ENCODE measurements at regions not wholly inside any gene's neighbourhood (a gene's known extent, or its start where the extent isn't known, plus 50 kb on each side); places are given as distances from the start of the nearest gene placed in this dataset.

DNA sequence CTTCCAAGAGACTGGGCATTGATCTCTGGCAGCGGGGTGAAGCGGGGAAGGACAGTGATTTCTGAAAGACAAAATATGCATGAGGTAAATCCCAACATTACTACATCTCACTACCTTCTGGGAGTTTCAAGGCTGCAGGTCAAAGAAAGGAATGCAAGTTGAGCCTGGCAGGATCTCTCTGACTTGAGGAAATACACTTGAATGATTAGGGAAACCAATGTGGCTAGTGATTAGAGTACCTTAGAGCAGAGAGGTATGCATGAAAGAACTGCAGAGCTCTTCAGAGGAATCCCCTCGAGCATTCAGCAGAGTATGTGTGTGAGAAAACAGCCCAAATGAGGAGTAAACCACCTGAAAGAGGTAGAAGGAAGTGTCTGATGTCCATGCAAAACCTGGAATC is 2874.1 kb upstream of the PCDH20 start:
- no peak for ATAC-seq
- no peak for TF ChIP-seq SNAI2 (CRISPR knock-in tag; IDR thresholded peaks at IDR 0.05)
- TF ChIP-seq ESRRG (CRISPR knock-in tag; IDR thresholded peaks at IDR 0.05), result no peak
- TF ChIP-seq ISL1 (CRISPR knock-in tag; IDR thresholded peaks at IDR 0.05), result no peak
- TF ChIP-seq ZNF565 (CRISPR knock-in tag; conservative IDR thresholded peaks at IDR 0.05; ENCODE audit: low read depth), result no peak
- TF ChIP-seq ZNF8 (CRISPR knock-in tag; IDR thresholded peaks at IDR 0.05), result no peak
- TF ChIP-seq PPARA (CRISPR knock-in tag; IDR thresholded peaks at IDR 0.05; ENCODE audit: borderline replicate concordance), result no peak
- no peak for TF ChIP-seq ZFP3 (CRISPR knock-in tag; IDR thresholded peaks at IDR 0.05)
- TF ChIP-seq BACH2 (CRISPR knock-in tag; IDR thresholded peaks at IDR 0.05; ENCODE audit: borderline replicate concordance), result no peak
- no peak for TF ChIP-seq ARNTL (CRISPR knock-in tag; IDR thresholded peaks at IDR 0.05; ENCODE audit: borderline replicate concordance, low read depth)
- no peak for TF ChIP-seq GLIS3 (CRISPR knock-in tag; IDR thresholded peaks at IDR 0.05)
- TF ChIP-seq, protein P1, sequence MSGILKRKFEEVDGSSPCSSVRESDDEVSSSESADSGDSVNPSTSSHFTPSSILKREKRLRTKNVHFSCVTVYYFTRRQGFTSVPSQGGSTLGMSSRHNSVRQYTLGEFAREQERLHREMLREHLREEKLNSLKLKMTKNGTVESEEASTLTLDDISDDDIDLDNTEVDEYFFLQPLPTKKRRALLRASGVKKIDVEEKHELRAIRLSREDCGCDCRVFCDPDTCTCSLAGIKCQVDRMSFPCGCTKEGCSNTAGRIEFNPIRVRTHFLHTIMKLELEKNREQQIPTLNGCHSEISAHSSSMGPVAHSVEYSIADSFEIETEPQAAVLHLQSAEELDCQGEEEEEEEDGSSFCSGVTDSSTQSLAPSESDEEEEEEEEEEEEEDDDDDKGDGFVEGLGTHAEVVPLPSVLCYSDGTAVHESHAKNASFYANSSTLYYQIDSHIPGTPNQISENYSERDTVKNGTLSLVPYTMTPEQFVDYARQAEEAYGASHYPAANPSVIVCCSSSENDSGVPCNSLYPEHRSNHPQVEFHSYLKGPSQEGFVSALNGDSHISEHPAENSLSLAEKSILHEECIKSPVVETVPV (CRISPR knock-in tag; IDR thresholded peaks at IDR 0.05), result no peak
- no peak for TF ChIP-seq TCF4 (CRISPR knock-in tag; IDR thresholded peaks at IDR 0.05; ENCODE audit: borderline replicate concordance)

DNA sequence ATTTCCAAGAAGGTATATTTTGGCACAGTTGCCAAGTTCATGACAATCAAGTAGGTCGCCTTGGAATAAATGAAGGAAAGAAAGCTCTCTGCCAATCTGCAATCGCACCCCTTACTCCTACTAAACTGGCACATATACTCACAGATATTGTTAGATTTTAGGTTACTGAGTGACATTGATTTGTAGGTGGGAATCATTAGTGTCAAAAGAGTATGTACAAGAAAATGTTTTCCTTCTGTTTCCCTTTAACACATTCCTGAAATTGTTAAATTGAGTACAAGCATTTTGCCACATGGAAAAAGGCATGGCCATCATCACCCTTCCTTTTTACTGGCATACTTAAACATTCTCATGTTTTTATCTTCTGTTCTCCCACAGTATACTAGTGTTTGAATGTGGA is 2868.3 kb upstream of the PCDH20 start:
- no peak for ATAC-seq

GRCh38 chr13:64278493-64278892 is 2862.8 kb upstream of the PCDH20 start:
- no peak for TF ChIP-seq ESRRG (CRISPR knock-in tag; IDR thresholded peaks at IDR 0.05)
- no peak for TF ChIP-seq TOX (CRISPR knock-in tag; IDR thresholded peaks at IDR 0.05; ENCODE audit: borderline replicate concordance)
- no peak for TF ChIP-seq CSDC2 (CRISPR knock-in tag; IDR thresholded peaks at IDR 0.05)
- TF ChIP-seq SNAI2 (CRISPR knock-in tag; IDR thresholded peaks at IDR 0.05), result no peak
- no peak for TF ChIP-seq ZNF565 (CRISPR knock-in tag; conservative IDR thresholded peaks at IDR 0.05; ENCODE audit: low read depth)
- TF ChIP-seq, protein P1 (CRISPR knock-in tag; IDR thresholded peaks at IDR 0.05), result no peak
- peak; percentile 42; the same call in 1 of the 2 replicates for TF ChIP-seq ISL1 (CRISPR knock-in tag; IDR thresholded peaks at IDR 0.05)
- ATAC-seq, result peak; percentile 74

More for the DNA sequence above, 2868.3 kb upstream of the PCDH20 start:
- TF ChIP-seq TOX (CRISPR knock-in tag; IDR thresholded peaks at IDR 0.05; ENCODE audit: borderline replicate concordance) (no peak), ZFP3 (CRISPR knock-in tag; IDR thresholded peaks at IDR 0.05) (no peak), ARNTL (CRISPR knock-in tag; IDR thresholded peaks at IDR 0.05; ENCODE audit: borderline replicate concordance, low read depth) (no peak), BACH2 (CRISPR knock-in tag; IDR thresholded peaks at IDR 0.05; ENCODE audit: borderline replicate concordance) (no peak), ZNF8 (CRISPR knock-in tag; IDR thresholded peaks at IDR 0.05) (no peak), GLIS3 (CRISPR knock-in tag; IDR thresholded peaks at IDR 0.05) (no peak), CREB5 (CRISPR knock-in tag; IDR thresholded peaks at IDR 0.05; ENCODE audit: low read depth) (no peak)

GRCh38 chr13:64277097-64277496 is 2861.4 kb upstream of the PCDH20 start:
- TF ChIP-seq ZNF70 (CRISPR knock-in tag; IDR thresholded peaks at IDR 0.05) (no peak), ZNF8 (CRISPR knock-in tag; IDR thresholded peaks at IDR 0.05) (no peak), TOX (CRISPR knock-in tag; IDR thresholded peaks at IDR 0.05; ENCODE audit: borderline replicate concordance) (no peak), RARB (CRISPR knock-in tag; IDR thresholded peaks at IDR 0.05) (no peak)
- no peak for ATAC-seq

GRCh38 chr13:64276232-64276631 is 2860.6 kb upstream of the PCDH20 start:
- TF ChIP-seq ZC3H10 (CRISPR knock-in tag; IDR thresholded peaks at IDR 0.05), result no peak
- no peak for TF ChIP-seq POU6F1 (CRISPR knock-in tag; IDR thresholded peaks at IDR 0.05; ENCODE audit: borderline replicate concordance, low read depth)
- TF ChIP-seq BACH2 (CRISPR knock-in tag; IDR thresholded peaks at IDR 0.05; ENCODE audit: borderline replicate concordance), result no peak
- TF ChIP-seq TSHZ2 (CRISPR knock-in tag; IDR thresholded peaks at IDR 0.05), result no peak
- no peak for TF ChIP-seq TOX (CRISPR knock-in tag; IDR thresholded peaks at IDR 0.05; ENCODE audit: borderline replicate concordance)
- no peak for ATAC-seq
